HG03442 (cell line): ENCODE measurements at regions not wholly inside any gene's neighbourhood (a gene's known extent, or its start where the extent isn't known, plus 50 kb on each side); places are given as distances from the start of the nearest gene placed in this dataset.
"Not testable (repeated sequence)": the region's sequence is repeated elsewhere in the genome, so short reads cannot be mapped to it uniquely, and the experiment has no call there.

ENCODE experiments used
- ATAC-seq: cut with Tn5 transposase; IDR thresholded peaks from one replicate; pipeline ENCODE4 v1.9.1; 2021; ENCODE audit warnings: mild to moderate bottlenecking, moderate library complexity; ENCODE audit not compliant: unreplicated experiment

- no peak for ATAC-seq
These were observed 256.8 kb upstream of the RARB start for GRCh38 chr3:25171118-25171807.

GRCh38 chr3:25171897-25172296, 256.2 kb upstream of the RARB start:
- no peak for ATAC-seq

GRCh38 chr3:25173606-25174005, 254.5 kb upstream of the RARB start:
- ATAC-seq, result no peak

DNA sequence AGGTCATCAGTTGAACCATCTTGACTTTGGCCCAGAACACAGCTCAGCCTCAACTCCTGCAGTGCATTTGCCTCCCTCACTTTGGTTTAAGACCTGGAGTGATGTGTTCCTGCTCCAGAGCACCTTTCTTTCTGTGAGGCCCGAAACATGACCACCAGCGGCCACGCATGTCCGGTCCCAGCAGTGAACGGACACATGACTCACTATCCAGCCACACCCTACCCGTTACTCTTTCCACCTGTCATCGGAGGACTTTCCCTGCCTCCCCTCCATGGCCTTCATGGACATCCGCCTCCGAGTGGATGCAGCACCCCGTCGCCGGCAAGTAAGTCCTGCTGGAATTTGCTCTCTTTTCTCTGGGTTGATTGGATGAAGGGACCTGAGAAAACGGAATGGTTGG, 253.8 kb upstream of the RARB start:
- no peak for ATAC-seq

- no peak for ATAC-seq
These were observed 251.0 kb upstream of the RARB start for GRCh38 chr3:25177041-25177440.

DNA sequence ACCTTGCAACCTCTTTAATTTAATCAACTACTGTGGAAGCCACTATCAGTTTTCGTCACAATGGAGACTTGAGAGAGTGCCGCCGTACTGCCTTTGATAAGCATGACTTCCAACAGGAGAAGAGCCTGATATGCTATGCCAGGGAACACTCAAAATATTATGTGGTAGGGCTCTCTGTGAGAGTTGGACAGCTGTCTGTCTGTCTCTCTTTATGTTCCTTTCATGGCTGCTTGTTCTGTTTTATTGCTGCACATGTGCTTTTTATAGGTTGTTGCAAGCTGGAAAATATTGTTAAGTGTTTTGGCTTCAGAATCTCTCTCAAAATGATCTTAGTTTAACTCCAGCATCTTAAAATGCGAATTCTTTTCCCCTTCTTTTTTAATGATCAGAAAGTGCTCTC, 249.4 kb upstream of the RARB start:
- no peak for ATAC-seq

GRCh38 chr3:25181096-25181495, 247.0 kb upstream of the RARB start:
- no peak for ATAC-seq

GRCh38 chr3:25182794-25183193, 245.3 kb upstream of the RARB start:
- ATAC-seq, result no peak

DNA sequence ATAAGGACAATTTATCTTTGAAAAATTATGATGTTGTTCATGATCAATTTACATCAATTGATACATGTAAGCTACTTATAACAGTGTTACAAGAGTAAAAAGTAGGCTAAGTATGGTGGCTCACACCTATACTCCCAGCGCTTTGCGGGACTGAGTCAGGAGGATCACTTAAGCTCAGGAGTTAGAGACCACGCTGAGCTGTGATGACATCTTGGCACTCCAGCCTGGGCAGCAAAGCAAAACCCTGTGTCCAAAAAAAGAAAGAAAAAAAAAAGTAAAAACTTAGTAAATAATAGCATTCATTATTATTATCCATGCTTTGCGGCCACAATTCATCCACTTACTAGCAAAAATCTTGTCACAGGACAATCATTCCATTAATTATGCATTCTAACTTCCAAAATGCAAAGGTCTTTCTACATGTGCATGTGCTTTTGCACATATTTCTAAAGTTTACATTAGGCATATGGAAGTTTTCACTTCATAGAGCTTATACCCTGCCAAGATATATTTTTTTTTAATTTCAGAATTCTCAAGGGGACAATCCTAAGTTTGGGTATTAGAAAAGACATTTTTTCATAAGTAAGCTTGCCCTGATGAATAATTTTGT, 243.3 kb upstream of the RARB start:
- ATAC-seq, result no peak

- ATAC-seq, result no peak
These were observed 236.4 kb upstream of the RARB start for GRCh38 chr3:25191673-25192072.

- not testable (repeated sequence) for ATAC-seq
These were observed 228.5 kb upstream of the RARB start for GRCh38 chr3:25199567-25199966.

GRCh38 chr3:25212736-25213135, 215.3 kb upstream of the RARB start:
- no peak for ATAC-seq

DNA sequence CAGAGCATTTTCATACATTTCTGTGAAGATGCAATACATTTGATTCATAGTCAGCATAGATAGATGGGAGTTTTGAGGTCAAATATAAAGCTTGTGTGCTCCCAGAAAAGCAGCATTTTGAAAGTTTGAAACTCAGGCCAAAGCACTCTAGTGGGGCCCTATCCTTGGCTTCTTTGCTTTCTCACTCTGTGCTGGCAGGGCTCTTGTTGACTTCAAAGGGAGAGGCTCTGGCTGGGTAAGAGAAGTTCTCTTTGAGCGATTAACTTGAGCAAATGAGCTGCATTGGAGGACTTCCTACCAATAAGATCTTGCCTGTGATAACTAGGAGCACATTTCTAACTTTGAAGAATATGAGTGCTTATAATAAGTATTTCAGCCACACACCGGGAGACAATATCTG, 214.0 kb upstream of the RARB start:
- no peak for ATAC-seq

DNA sequence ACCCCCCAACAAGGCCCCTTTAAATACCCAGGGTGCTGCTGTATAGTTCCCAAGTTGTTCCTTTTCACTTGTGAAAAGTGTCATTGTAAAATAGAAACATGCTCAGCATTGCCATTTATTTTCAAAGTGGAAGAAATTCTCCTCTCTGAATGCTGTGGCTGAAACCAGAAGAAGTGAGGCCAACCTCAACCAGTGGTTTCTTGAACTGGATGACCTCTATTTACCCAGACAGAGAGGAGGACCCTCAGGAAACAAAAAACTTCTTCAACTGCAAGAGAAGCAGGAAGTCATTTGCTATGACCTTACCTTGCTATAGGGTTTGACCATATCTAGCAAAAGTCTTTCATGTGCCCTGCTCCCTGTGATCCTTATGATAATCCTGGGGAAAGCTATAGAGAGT, 209.7 kb upstream of the RARB start:
- no peak for ATAC-seq

DNA sequence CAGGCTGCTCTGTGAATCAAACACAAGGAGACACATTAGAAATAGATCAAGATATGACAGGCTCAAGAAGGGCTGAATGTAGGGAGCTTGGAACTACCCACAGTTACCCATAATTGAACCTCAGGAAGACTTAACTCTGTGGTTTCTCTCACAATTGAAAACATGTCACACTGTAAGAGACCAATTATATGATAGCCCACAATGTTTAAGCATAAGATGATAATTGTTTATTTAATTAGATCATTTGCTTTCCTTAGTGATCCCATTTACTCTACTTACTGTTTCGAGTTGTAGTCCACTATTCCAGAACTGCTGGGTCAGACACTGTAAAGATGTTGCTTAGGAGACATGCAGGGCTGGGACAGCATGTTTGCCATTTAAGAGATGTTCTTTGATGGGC, 201.3 kb upstream of the RARB start:
- ATAC-seq, result no peak

DNA sequence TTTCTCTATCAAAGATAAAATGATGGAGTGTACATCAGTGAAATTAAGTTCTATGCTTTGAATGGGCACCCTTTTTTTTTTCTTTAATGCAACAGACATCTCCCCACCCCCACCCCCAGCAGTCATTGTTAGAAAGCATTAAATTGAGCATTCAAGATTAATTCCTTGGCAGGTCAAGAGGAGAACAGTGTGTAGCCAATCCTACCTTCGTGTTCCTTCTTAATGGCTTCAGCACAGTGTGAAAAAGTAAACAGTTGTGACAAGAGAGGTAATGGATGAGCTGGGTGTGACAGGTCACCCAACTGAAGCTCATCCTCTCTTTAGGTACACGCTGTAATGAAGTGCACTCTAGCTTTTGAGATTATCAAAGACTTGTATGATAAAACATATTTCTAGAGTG, 198.5 kb upstream of the RARB start:
- ATAC-seq, result no peak

DNA sequence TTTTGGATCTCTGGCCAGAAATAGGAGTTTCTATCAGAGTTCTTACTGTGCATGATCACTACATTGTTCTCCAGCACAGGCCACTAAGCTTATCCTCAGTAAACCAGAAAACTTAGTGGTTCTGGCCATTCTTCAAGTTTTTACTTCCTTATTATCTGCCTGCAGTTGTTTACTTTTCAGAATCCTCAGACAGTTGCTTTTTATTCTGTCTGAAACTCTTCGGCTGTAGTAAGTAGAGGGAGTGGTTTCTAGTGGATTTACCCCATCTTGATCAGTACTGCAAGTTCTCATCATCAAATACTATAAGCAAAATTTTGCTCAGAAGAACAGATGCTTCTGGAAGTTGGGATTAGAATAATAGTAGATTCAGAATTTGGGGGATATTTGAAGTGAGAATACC, 193.0 kb upstream of the RARB start:
- ATAC-seq, result no peak

GRCh38 chr3:25235466-25235865, 192.6 kb upstream of the RARB start:
- ATAC-seq, result no peak

- no peak for ATAC-seq
These were observed 190.5 kb upstream of the RARB start for GRCh38 chr3:25237602-25238001.

DNA sequence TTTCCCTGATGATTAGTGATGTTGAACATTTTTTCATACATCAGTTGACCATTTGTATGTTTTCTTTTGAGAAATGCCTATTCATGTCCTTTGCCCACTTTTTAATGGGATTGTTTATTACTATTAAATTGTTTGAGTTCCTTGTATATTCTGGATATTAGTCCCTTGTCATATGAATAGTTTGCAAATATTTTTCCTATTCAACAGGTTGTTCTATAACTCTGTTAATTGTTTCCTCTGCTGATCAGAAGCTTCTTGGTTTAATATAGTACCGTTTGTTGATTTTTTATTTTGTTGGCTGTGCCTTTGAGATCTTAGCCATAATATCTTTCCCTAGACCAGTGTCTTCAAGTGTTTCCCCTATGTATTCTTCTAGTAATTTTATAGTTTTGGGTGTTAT, 189.0 kb upstream of the RARB start:
- no peak for ATAC-seq

- ATAC-seq, result no peak
These were observed 181.2 kb upstream of the RARB start for GRCh38 chr3:25246913-25247312.

DNA sequence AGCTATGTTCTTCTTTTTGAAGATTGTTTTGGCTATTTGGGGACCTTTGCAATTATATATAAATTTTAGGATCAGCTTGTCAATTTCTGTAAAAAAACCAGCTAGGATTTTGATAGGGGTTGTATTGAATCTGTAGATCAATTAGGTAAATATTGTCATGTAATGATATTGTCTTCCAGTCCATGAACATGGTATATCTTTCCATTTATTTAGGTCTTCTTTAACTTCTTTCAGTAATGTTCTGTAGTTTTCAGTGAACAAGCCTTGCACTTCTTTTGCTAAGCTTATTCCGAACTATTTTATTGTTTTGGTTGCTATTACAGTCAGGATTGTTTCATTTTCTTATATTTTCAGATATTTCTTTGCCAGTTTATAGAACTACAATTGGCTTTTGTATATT, 175.8 kb upstream of the RARB start:
- no peak for ATAC-seq

GRCh38 chr3:25257026-25257425, 171.0 kb upstream of the RARB start:
- no peak for ATAC-seq
